CD4-positive, alpha-beta T cell treated with Interleukin-6 for 4 hours (primary cell): ENCODE measurements at regions not wholly inside any gene's neighbourhood (a gene's known extent, or its start where the extent isn't known, plus 50 kb on each side); places are given as distances from the start of the nearest gene placed in this dataset.

Source experiments
- DNase-seq: peaks from one replicate; pipeline ENCODE4 v3.0.0-alpha.2; 2020; ENCODE audit warnings: mixed read lengths

GRCh38 chr18:38909972-38910371 lies 1344.4 kb upstream of the CELF4 start:
- no peak for DNase-seq

GRCh38 chr18:38902796-38903195 lies 1337.2 kb upstream of the CELF4 start:
- no peak for DNase-seq

- DNase-seq = no peak
Measured at GRCh38 chr18:38900445-38900844, 1334.8 kb upstream of the CELF4 start.

- no peak for DNase-seq
Measured at GRCh38 chr18:38900031-38900430, 1334.4 kb upstream of the CELF4 start.

GRCh38 chr18:38899252-38899651 lies 1333.7 kb upstream of the CELF4 start:
- no peak for DNase-seq

- DNase-seq = no peak
Measured at GRCh38 chr18:38898167-38898566, 1332.6 kb upstream of the CELF4 start.

- no peak for DNase-seq
Measured at GRCh38 chr18:38895560-38895959, 1330.0 kb upstream of the CELF4 start.

GRCh38 chr18:38887671-38888020 lies 1322.0 kb upstream of the CELF4 start:
- no peak for DNase-seq

- no peak for DNase-seq
Measured at GRCh38 chr18:38886861-38887670, 1321.5 kb upstream of the CELF4 start.

GRCh38 chr18:38886235-38886634 lies 1320.6 kb upstream of the CELF4 start:
- no peak for DNase-seq

GRCh38 chr18:38884050-38884449 lies 1318.5 kb upstream of the CELF4 start:
- DNase-seq = no peak

- no peak for DNase-seq
Measured at GRCh38 chr18:38883111-38883510, 1317.5 kb upstream of the CELF4 start.

GRCh38 chr18:38879871-38880270 lies 1314.3 kb upstream of the CELF4 start:
- no peak for DNase-seq

- no peak for DNase-seq
Measured at GRCh38 chr18:38872342-38872741, 1306.7 kb upstream of the CELF4 start.

- no peak for DNase-seq
Measured at GRCh38 chr18:38868757-38869156, 1303.2 kb upstream of the CELF4 start.

GRCh38 chr18:38867680-38868079 lies 1302.1 kb upstream of the CELF4 start:
- no peak for DNase-seq

- no peak for DNase-seq
Measured at GRCh38 chr18:38851526-38851925, 1285.9 kb upstream of the CELF4 start.

- DNase-seq = no peak
Measured at GRCh38 chr18:38847326-38847725, 1281.7 kb upstream of the CELF4 start.

- DNase-seq = no peak
Measured at GRCh38 chr18:38843291-38843690, 1277.7 kb upstream of the CELF4 start.

- DNase-seq = no peak
Measured at GRCh38 chr18:38826247-38826646, 1260.6 kb upstream of the CELF4 start.

- DNase-seq = no peak
Measured at GRCh38 chr18:38811209-38811608, 1245.6 kb upstream of the CELF4 start.

GRCh38 chr18:38810789-38811188 lies 1245.2 kb upstream of the CELF4 start:
- no peak for DNase-seq

- DNase-seq = no peak
Measured at GRCh38 chr18:38807915-38808314, 1242.3 kb upstream of the CELF4 start.

- DNase-seq = no peak
Measured at GRCh38 chr18:38805256-38805655, 1239.7 kb upstream of the CELF4 start.

- no peak for DNase-seq
Measured at GRCh38 chr18:38801640-38802039, 1236.0 kb upstream of the CELF4 start.
